ENCODE measurements at regions not wholly inside any gene's neighbourhood (a gene's known extent, or its start where the extent isn't known, plus 50 kb on each side); places are given as distances from the start of the nearest gene placed in this dataset.

- H3K9me3 Mint-ChIP-seq = peaks cover 5% of the 10 kb centered on the region; the same call in 2 of the 3 replicates
- no peaks in the 10 kb centered on the region for H3K4me1 Mint-ChIP-seq
- Histone ChIP-seq H4K20me1 (replicated peaks; ENCODE audit: insufficient read depth) (no peaks in the 10 kb centered on the region), H3K27me3 (ENCODE audit: insufficient read depth) (no peaks in the 10 kb centered on the region), H3K4me3 (no peak overlapping the region), H3K4me1 (ENCODE audit: insufficient read depth) (no peaks in the 10 kb centered on the region), H3K79me2 (replicated peaks; ENCODE audit: insufficient read depth) (no peaks in the 10 kb centered on the region), H3F3A (replicated peaks; ENCODE audit: low read depth) (no peaks in the 10 kb centered on the region), H3K9me2 (ENCODE audit: insufficient read depth) (peaks cover 2% of the 10 kb centered on the region; the same call in 1 of the 2 replicates), H3K4me2 (no peak overlapping the region), H2AFZ (peak overlapping the region; percentile 88), H3K27ac (ENCODE audit: low read depth) (no peak overlapping the region), H3K36me3 (ENCODE audit: insufficient read depth) (no peaks in the 10 kb centered on the region)
- no peak for TF ChIP-seq NANOG (IDR thresholded peaks at IDR 0.05; ENCODE audit: borderline replicate concordance)
- TF ChIP-seq STAT1 (IDR thresholded peaks at IDR 0.05; ENCODE audit: unreplicated experiment) = no peak
- TF ChIP-seq JUNB (IDR thresholded peaks at IDR 0.05; ENCODE audit: unreplicated experiment) = no peak
- no peak for TF ChIP-seq CREB1 (CRISPR knock-in tag; IDR thresholded peaks at IDR 0.05; ENCODE audit: low read depth)
- no peak for TF ChIP-seq ETS1 (IDR thresholded peaks at IDR 0.05)
- no peak for TF ChIP-seq ZNF462 (CRISPR knock-in tag; IDR thresholded peaks at IDR 0.05)
- TF ChIP-seq, protein P1, sequence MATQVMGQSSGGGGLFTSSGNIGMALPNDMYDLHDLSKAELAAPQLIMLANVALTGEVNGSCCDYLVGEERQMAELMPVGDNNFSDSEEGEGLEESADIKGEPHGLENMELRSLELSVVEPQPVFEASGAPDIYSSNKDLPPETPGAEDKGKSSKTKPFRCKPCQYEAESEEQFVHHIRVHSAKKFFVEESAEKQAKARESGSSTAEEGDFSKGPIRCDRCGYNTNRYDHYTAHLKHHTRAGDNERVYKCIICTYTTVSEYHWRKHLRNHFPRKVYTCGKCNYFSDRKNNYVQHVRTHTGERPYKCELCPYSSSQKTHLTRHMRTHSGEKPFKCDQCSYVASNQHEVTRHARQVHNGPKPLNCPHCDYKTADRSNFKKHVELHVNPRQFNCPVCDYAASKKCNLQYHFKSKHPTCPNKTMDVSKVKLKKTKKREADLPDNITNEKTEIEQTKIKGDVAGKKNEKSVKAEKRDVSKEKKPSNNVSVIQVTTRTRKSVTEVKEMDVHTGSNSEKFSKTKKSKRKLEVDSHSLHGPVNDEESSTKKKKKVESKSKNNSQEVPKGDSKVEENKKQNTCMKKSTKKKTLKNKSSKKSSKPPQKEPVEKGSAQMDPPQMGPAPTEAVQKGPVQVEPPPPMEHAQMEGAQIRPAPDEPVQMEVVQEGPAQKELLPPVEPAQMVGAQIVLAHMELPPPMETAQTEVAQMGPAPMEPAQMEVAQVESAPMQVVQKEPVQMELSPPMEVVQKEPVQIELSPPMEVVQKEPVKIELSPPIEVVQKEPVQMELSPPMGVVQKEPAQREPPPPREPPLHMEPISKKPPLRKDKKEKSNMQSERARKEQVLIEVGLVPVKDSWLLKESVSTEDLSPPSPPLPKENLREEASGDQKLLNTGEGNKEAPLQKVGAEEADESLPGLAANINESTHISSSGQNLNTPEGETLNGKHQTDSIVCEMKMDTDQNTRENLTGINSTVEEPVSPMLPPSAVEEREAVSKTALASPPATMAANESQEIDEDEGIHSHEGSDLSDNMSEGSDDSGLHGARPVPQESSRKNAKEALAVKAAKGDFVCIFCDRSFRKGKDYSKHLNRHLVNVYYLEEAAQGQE (IDR thresholded peaks at IDR 0.05; ENCODE audit: unreplicated experiment) = no peak
- TF ChIP-seq ZNF114 (CRISPR knock-in tag; IDR thresholded peaks at IDR 0.05) = no peak
- TF ChIP-seq EZH2phosphoT487 (IDR thresholded peaks at IDR 0.05; ENCODE audit: unreplicated experiment) = no peak
- no peak for TF ChIP-seq EZH2 (IDR thresholded peaks at IDR 0.05; ENCODE audit: low read depth, unreplicated experiment)
- no peak for TF ChIP-seq POLR2AphosphoS5 (IDR thresholded peaks at IDR 0.05; ENCODE audit: low read depth)
- no peak for TF ChIP-seq ZNF331 (CRISPR knock-in tag; IDR thresholded peaks at IDR 0.05; ENCODE audit: low read depth)
- TF ChIP-seq CTCF (conservative IDR thresholded peaks at IDR 0.05; ENCODE audit: low read depth in 2 of 2) = no peak
- H3K27ac Mint-ChIP-seq = no peak overlapping the region
- peaks cover 2% of the 10 kb centered on the region for H3K27me3 Mint-ChIP-seq (ENCODE audit: insufficient read depth, low read depth, poor library complexity)
- DNase-seq (ENCODE audit: low spot score) (no peak), ATAC-seq (no peak)
- H3K36me3 Mint-ChIP-seq (ENCODE audit: low read depth) = no peaks in the 10 kb centered on the region
- H3K4me3 Mint-ChIP-seq = no peak overlapping the region
Measured at GRCh38 chr1:209086486-209087192, 496.9 kb upstream of the CAMK1G start.

All from GM23338 (cell line).